ENCODE measurements at regions not wholly inside any gene's neighbourhood (a gene's known extent, or its start where the extent isn't known, plus 50 kb on each side); places are given as distances from the start of the nearest gene placed in this dataset.
A peak's percentile ranks its signal among the peaks of the same experiment; 100 is the strongest.

DNA sequence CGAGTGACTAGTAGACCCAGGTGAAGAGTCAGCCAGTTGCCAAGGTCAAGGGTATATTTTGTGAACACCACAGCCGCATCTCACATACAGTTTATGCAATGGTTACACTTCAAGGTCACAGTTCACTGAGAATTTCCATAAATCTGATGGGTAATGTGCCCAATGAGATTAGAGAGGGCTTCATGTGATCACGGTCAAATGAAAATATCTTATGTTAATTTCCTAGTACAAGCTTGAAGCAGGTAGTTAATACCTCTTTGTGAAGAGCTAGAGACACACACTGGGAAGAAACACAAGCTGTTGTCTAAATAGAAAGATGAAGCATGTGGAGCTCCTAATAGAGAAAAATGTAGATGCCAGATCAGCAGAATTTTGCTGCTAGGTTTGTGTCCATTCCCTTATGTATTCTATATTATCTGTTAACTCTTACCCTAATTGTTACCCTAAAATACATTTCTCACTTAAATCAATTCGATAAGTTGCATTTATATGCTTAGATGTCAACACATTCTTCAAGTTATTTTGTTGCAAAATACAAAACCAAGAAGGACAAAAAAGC, 136.0 kb downstream of the NR2F2 start:
- H3K27me3 ChIP-seq (ENCODE audit: control insufficient read depth in 3 of 3, insufficient read depth in 3 of 3, low read length in 2 of 3), result peaks cover 4 to 17% (median 6%) of the 10 kb centered on the region in 3 donors
- no peak overlapping the region for H3K9ac ChIP-seq (ENCODE audit: insufficient read depth in 1 of 2, low read length in 2 of 2)
- no peak overlapping the region for H3K27ac ChIP-seq (ENCODE audit: low read depth in 1 of 2, low read length in 1 of 2)
- no peaks in the 10 kb centered on the region for H3K9me3 ChIP-seq (ENCODE audit: control insufficient read depth in 4 of 4, insufficient read depth in 3 of 4, low read length in 3 of 4)
- no peaks in the 10 kb centered on the region for H3K36me3 ChIP-seq (ENCODE audit: control insufficient read depth in 4 of 4, insufficient read depth in 4 of 4, low read length in 4 of 4)
- no peak for ATAC-seq (ENCODE audit: insufficient read depth, low FRiP score)
- no peaks in the 10 kb centered on the region for H3K4me1 ChIP-seq (ENCODE audit: control insufficient read depth in 5 of 5, insufficient read depth in 5 of 5, low read length in 5 of 5)
- DNase-seq, result peak in 2 of 3 donors; percentile 22 to 39
- no peak overlapping the region for H3K4me3 ChIP-seq
- WGBS, 2 donors, result 64 to 65% methylated on average over 4 of the region's 4 CpGs
- TF ChIP-seq, protein P1, sequence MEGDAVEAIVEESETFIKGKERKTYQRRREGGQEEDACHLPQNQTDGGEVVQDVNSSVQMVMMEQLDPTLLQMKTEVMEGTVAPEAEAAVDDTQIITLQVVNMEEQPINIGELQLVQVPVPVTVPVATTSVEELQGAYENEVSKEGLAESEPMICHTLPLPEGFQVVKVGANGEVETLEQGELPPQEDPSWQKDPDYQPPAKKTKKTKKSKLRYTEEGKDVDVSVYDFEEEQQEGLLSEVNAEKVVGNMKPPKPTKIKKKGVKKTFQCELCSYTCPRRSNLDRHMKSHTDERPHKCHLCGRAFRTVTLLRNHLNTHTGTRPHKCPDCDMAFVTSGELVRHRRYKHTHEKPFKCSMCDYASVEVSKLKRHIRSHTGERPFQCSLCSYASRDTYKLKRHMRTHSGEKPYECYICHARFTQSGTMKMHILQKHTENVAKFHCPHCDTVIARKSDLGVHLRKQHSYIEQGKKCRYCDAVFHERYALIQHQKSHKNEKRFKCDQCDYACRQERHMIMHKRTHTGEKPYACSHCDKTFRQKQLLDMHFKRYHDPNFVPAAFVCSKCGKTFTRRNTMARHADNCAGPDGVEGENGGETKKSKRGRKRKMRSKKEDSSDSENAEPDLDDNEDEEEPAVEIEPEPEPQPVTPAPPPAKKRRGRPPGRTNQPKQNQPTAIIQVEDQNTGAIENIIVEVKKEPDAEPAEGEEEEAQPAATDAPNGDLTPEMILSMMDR (IDR thresholded peaks at IDR 0.05; ENCODE audit: control extremely low read depth, extremely low read depth), result no peak

- no peaks in the 10 kb centered on the region for H3K4me1 ChIP-seq (ENCODE audit: control insufficient read depth in 5 of 5, insufficient read depth in 5 of 5, low read length in 5 of 5)
- no peak overlapping the region for H3K9ac ChIP-seq (ENCODE audit: insufficient read depth in 1 of 2, low read length in 2 of 2)
- H3K27me3 ChIP-seq (ENCODE audit: control insufficient read depth in 3 of 3, insufficient read depth in 3 of 3, low read length in 2 of 3), result peaks cover 4 to 17% (median 6%) of the 10 kb centered on the region in 3 donors
- H3K4me3 ChIP-seq, result no peak overlapping the region
- TF ChIP-seq, protein P1 (IDR thresholded peaks at IDR 0.05; ENCODE audit: control extremely low read depth, extremely low read depth), result no peak
- ATAC-seq (ENCODE audit: insufficient read depth, low FRiP score), result no peak
- H3K27ac ChIP-seq (ENCODE audit: low read depth in 1 of 2, low read length in 1 of 2), result no peak overlapping the region
- no peak for DNase-seq
- H3K9me3 ChIP-seq (ENCODE audit: control insufficient read depth in 4 of 4, insufficient read depth in 3 of 4, low read length in 3 of 4), result no peaks in the 10 kb centered on the region
- WGBS, 2 donors, result 94% methylated on average over 3 of the region's 3 CpGs
- no peaks in the 10 kb centered on the region for H3K36me3 ChIP-seq (ENCODE audit: control insufficient read depth in 4 of 4, insufficient read depth in 4 of 4, low read length in 4 of 4)
Observed at GRCh38 chr15:96468036-96468435, 137.5 kb downstream of the NR2F2 start.

- Histone ChIP-seq H3K27me3 (ENCODE audit: control insufficient read depth in 3 of 3, insufficient read depth in 3 of 3, low read length in 2 of 3) (peaks cover 4 to 17% (median 6%) of the 10 kb centered on the region in 3 donors), H3K9me3 (ENCODE audit: control insufficient read depth in 4 of 4, insufficient read depth in 3 of 4, low read length in 3 of 4) (no peaks in the 10 kb centered on the region), H3K9ac (ENCODE audit: insufficient read depth in 1 of 2, low read length in 2 of 2) (no peak overlapping the region), H3K36me3 (ENCODE audit: control insufficient read depth in 4 of 4, insufficient read depth in 4 of 4, low read length in 4 of 4) (no peaks in the 10 kb centered on the region), H3K27ac (ENCODE audit: low read depth in 1 of 2, low read length in 1 of 2) (no peak overlapping the region), H3K4me3 (no peak overlapping the region), H3K4me1 (ENCODE audit: control insufficient read depth in 5 of 5, insufficient read depth in 5 of 5, low read length in 5 of 5) (peaks cover 0 to 5% (median 0%) of the 10 kb centered on the region in 5 donors)
- WGBS, 2 donors, result 59 to 76% methylated on average over 19 of the region's 19 CpGs
- DNase-seq (no peak), ATAC-seq (ENCODE audit: insufficient read depth, low FRiP score) (no peak)
- TF ChIP-seq, protein P1 (IDR thresholded peaks at IDR 0.05; ENCODE audit: control extremely low read depth, extremely low read depth), result no peak
Observed at GRCh38 chr15:96470681-96471310, 140.3 kb downstream of the NR2F2 start.

Data from lung (tissue), 11 donors.